ENCODE measurements at regions not wholly inside any gene's neighbourhood (a gene's known extent, or its start where the extent isn't known, plus 50 kb on each side); places are given as distances from the start of the nearest gene placed in this dataset.

- DNase-seq (ENCODE audit: low spot score) (no peak), ATAC-seq (no peak)
- intact Hi-C loops (cut with DNase I) = no loop called here
Observed at GRCh38 chr13:107738004-107738403, 477.3 kb downstream of the LIG4 start.

GRCh38 chr13:107736731-107737130, 478.6 kb downstream of the LIG4 start:
- DNase-seq (ENCODE audit: low spot score) (no peak), ATAC-seq (no peak)
- intact Hi-C loops (cut with DNase I) = no loop called here

GRCh38 chr13:107736170-107736569, 479.2 kb downstream of the LIG4 start:
- intact Hi-C loops (cut with DNase I) = no loop called here
- DNase-seq (ENCODE audit: low spot score) (no peak), ATAC-seq (no peak)

- DNase-seq (ENCODE audit: low spot score) (no peak), ATAC-seq (no peak)
- intact Hi-C loops (cut with DNase I) = no loop called here
Observed at GRCh38 chr13:107734891-107735625, 480.3 kb downstream of the LIG4 start.

GRCh38 chr13:107733276-107733675, 482.1 kb downstream of the LIG4 start:
- DNase-seq (ENCODE audit: low spot score) (no peak), ATAC-seq (no peak)
- intact Hi-C loops (cut with DNase I) = no loop called here

- intact Hi-C loops (cut with DNase I) = no loop called here
- DNase-seq (ENCODE audit: low spot score) = no peak
- ATAC-seq = no peak
Observed at GRCh38 chr13:107730813-107731212, 484.5 kb downstream of the LIG4 start.

- intact Hi-C loops (cut with DNase I) = no loop called here
- ATAC-seq (no peak), DNase-seq (ENCODE audit: low spot score) (no peak)
Observed at GRCh38 chr13:107721125-107721869, 494.0 kb downstream of the LIG4 start.

GRCh38 chr13:107716741-107717140, 498.6 kb downstream of the LIG4 start:
- ATAC-seq (no peak), DNase-seq (ENCODE audit: low spot score) (no peak)
- intact Hi-C loops (cut with DNase I) = no loop called here

- intact Hi-C loops (cut with DNase I) = no loop called here
- ATAC-seq = no peak
- no peak for DNase-seq (ENCODE audit: low spot score)
Observed at GRCh38 chr13:107716241-107716640, 499.1 kb downstream of the LIG4 start.

GRCh38 chr13:107715496-107715895, 499.8 kb downstream of the LIG4 start:
- intact Hi-C loops (cut with DNase I) = no loop called here
- no peak for DNase-seq (ENCODE audit: low spot score)
- ATAC-seq = no peak

- DNase-seq (ENCODE audit: low spot score) (no peak), ATAC-seq (no peak)
- intact Hi-C loops (cut with DNase I) = no loop called here
Observed at GRCh38 chr13:107713314-107713713, 502.0 kb downstream of the LIG4 start.

- intact Hi-C loops (cut with DNase I) = no loop called here
- ATAC-seq (no peak), DNase-seq (ENCODE audit: low spot score) (no peak)
Observed at GRCh38 chr13:107712145-107712860, 503.0 kb downstream of the LIG4 start.

GRCh38 chr13:107690181-107690580, 525.2 kb downstream of the LIG4 start:
- ATAC-seq (no peak), DNase-seq (ENCODE audit: low spot score) (no peak)
- intact Hi-C loops (cut with DNase I) = no loop called here

GRCh38 chr13:107685876-107686275, 529.5 kb downstream of the LIG4 start:
- intact Hi-C loops (cut with DNase I) = no loop called here
- DNase-seq (ENCODE audit: low spot score) (no peak), ATAC-seq (no peak)

- intact Hi-C loops (cut with DNase I) = no loop called here
- DNase-seq (ENCODE audit: low spot score) = no peak
- ATAC-seq = no peak
Observed at GRCh38 chr13:107681600-107681999, 533.7 kb downstream of the LIG4 start.

GRCh38 chr13:107680115-107680514, 535.2 kb downstream of the LIG4 start:
- intact Hi-C loops (cut with DNase I) = no loop called here
- DNase-seq (ENCODE audit: low spot score) (no peak), ATAC-seq (peak; percentile 33)

GRCh38 chr13:107678075-107678689, 537.2 kb downstream of the LIG4 start:
- ATAC-seq (no peak), DNase-seq (ENCODE audit: low spot score) (no peak)
- intact Hi-C loops (cut with DNase I) = no loop called here

- intact Hi-C loops (cut with DNase I) = no loop called here
- no peak for DNase-seq (ENCODE audit: low spot score)
- ATAC-seq = no peak
Observed at GRCh38 chr13:107675847-107676550, 539.3 kb downstream of the LIG4 start.

- intact Hi-C loops (cut with DNase I) = no loop called here
- ATAC-seq (peak; percentile 51), DNase-seq (ENCODE audit: low spot score) (no peak)
Observed at GRCh38 chr13:107669391-107669993, 545.8 kb downstream of the LIG4 start.
